H9 (cell line): ENCODE measurements at regions not wholly inside any gene's neighbourhood (a gene's known extent, or its start where the extent isn't known, plus 50 kb on each side); places are given as distances from the start of the nearest gene placed in this dataset.

Experiments
- DNase-seq: peaks from one replicate; pipeline ENCODE4 v3.0.0-alpha.2; 2017
- H2AFZ ChIP-seq: one replicate; pipeline ENCODE4 v1.6.1; 2013; ENCODE audit warnings: mild to moderate bottlenecking, low read length, control low read depth, moderate library complexity
- H2AK5ac ChIP-seq: 2 replicates; pipeline ENCODE4 v1.6.1; 2013; ENCODE audit warnings: low read length, control low read depth, mixed read lengths; ENCODE audit not compliant: insufficient read length
- H2BK120ac ChIP-seq: one replicate; pipeline ENCODE4 v1.6.1; 2013; ENCODE audit warnings: low read depth, mild to moderate bottlenecking, low read length, control low read depth, inconsistent platforms; ENCODE audit not compliant: poor library complexity, severe bottlenecking
- H2BK12ac ChIP-seq: 2 replicates; pipeline ENCODE4 v1.6.1; 2013; ENCODE audit warnings: low read length, control low read depth, mixed read lengths, low read depth; ENCODE audit not compliant: insufficient read length
- H2BK15ac ChIP-seq: 2 replicates; pipeline ENCODE4 v1.6.1; 2013; ENCODE audit warnings: low read depth, low read length, control low read depth
- H2BK20ac ChIP-seq: one replicate; pipeline ENCODE4 v1.6.1; 2013; ENCODE audit warnings: low read depth, mild to moderate bottlenecking, low read length, control low read depth, inconsistent platforms; ENCODE audit not compliant: poor library complexity, severe bottlenecking
- H2BK5ac ChIP-seq: 2 replicates; pipeline ENCODE4 v1.6.1; 2013; ENCODE audit warnings: low read length, control low read depth, mixed read lengths; ENCODE audit not compliant: insufficient read length
- H3K14ac ChIP-seq: 2 replicates; pipeline ENCODE4 v1.6.1; 2013; ENCODE audit warnings: low read length, control low read depth; ENCODE audit not compliant: insufficient read depth
- H3K18ac ChIP-seq: 2 replicates; pipeline ENCODE4 v1.6.1; 2013; ENCODE audit warnings: low read depth, mild to moderate bottlenecking, mixed read lengths, low read length, control low read depth; ENCODE audit not compliant: insufficient read length
- H3K23ac ChIP-seq: 2 replicates; pipeline ENCODE4 v1.6.1; 2013; ENCODE audit warnings: low read length, control low read depth, mixed read lengths, low read depth; ENCODE audit not compliant: insufficient read length
- H3K23me2 ChIP-seq: 2 replicates; pipeline ENCODE4 v1.6.1; 2013; ENCODE audit warnings: low read depth, mild to moderate bottlenecking, mixed read lengths, low read length, control low read depth; ENCODE audit not compliant: insufficient read length, poor library complexity, severe bottlenecking
- H3K27ac ChIP-seq: 2 replicates; pipeline ENCODE4 v1.5.1; 2013; ENCODE audit warnings: low read length, control low read depth, mixed read lengths, low read depth; ENCODE audit not compliant: insufficient read length
- H3K27me3 ChIP-seq: 2 replicates; pipeline ENCODE4 v1.6.1; 2013; ENCODE audit warnings: low read length, control low read depth, inconsistent platforms; ENCODE audit not compliant: insufficient read depth
- H3K4ac ChIP-seq: 2 replicates; pipeline ENCODE4 v1.6.1; 2013; ENCODE audit warnings: low read depth, mild to moderate bottlenecking, control low read depth, inconsistent platforms, low read length, moderate library complexity
- H3K4me1 ChIP-seq: 2 replicates; pipeline ENCODE4 v1.6.1; 2013; ENCODE audit warnings: low read length, control low read depth, inconsistent platforms; ENCODE audit not compliant: insufficient read depth
- H3K4me2 ChIP-seq: 2 replicates; pipeline ENCODE4 v1.6.1; 2013; ENCODE audit warnings: low read length, control low read depth, mixed read lengths; ENCODE audit not compliant: insufficient read length, insufficient read depth
- H3K56ac ChIP-seq: 2 replicates; pipeline ENCODE4 v1.6.1; 2013; ENCODE audit warnings: low read depth, mild to moderate bottlenecking, mixed read lengths, low read length, control low read depth; ENCODE audit not compliant: insufficient read length
- H3K79me1 ChIP-seq: 2 replicates; pipeline ENCODE4 v1.6.1; 2013; ENCODE audit warnings: low read depth, mild to moderate bottlenecking, moderate library complexity, low read length, control low read depth, inconsistent platforms; ENCODE audit not compliant: insufficient read depth, poor library complexity, severe bottlenecking
- H3K79me2 ChIP-seq: 2 replicates; pipeline ENCODE4 v1.6.1; 2013; ENCODE audit warnings: low read length, control low read depth, inconsistent platforms; ENCODE audit not compliant: insufficient read depth
- H3K9ac ChIP-seq: 2 replicates; pipeline ENCODE4 v1.6.1; 2013; ENCODE audit warnings: low read length, control low read depth, mixed read lengths; ENCODE audit not compliant: insufficient read length; ENCODE audit errors: extremely low read depth
- H3K9me3 ChIP-seq: one replicate; pipeline ENCODE4 v1.6.1; 2013; ENCODE audit warnings: low read depth, low read length, inconsistent platforms; ENCODE audit not compliant: control insufficient read depth
- H3T11ph ChIP-seq: one replicate; pipeline ENCODE4 v1.6.1; 2013; ENCODE audit warnings: mild to moderate bottlenecking, low read length, control low read depth, inconsistent platforms
- H4K20me1 ChIP-seq: one replicate; pipeline ENCODE4 v1.6.1; 2013; ENCODE audit not compliant: control insufficient read depth, insufficient read length, insufficient read depth
- H4K5ac ChIP-seq: 2 replicates; pipeline ENCODE4 v1.6.1; 2013; ENCODE audit warnings: low read depth, mild to moderate bottlenecking, mixed read lengths, low read length, control low read depth; ENCODE audit not compliant: insufficient read length
- H4K8ac ChIP-seq: replicated peaks from 2 replicates; pipeline ENCODE4 v1.6.1; 2013; ENCODE audit warnings: low read length, control low read depth, mixed read lengths, low read depth; ENCODE audit not compliant: insufficient read length
- H4K91ac ChIP-seq: 2 replicates; pipeline ENCODE4 v1.6.1; 2013; ENCODE audit warnings: low read depth, mild to moderate bottlenecking, moderate library complexity, mixed read lengths, low read length, control low read depth; ENCODE audit not compliant: insufficient read length
- H3K27ac Mint-ChIP-seq, 3 experiments: 2 replicates in 2 of 3; 3 replicates in 1 of 3; pipeline ENCODE4 v1.8.0; 2020 to 2021; ENCODE audit warnings: mixed read lengths in 3 of 3, mild to moderate bottlenecking in 1 of 3, moderate library complexity in 1 of 3
- H3K27me3 Mint-ChIP-seq: 2 replicates; pipeline ENCODE4 v1.8.0; 2021; ENCODE audit warnings: low read depth, mild to moderate bottlenecking, moderate library complexity, mixed read lengths
- H3K36me3 Mint-ChIP-seq, 3 experiments: 2 replicates in 2 of 3; 3 replicates in 1 of 3; pipeline ENCODE4 v1.8.0; 2020 to 2021; ENCODE audit warnings: low read depth in 3 of 3, mixed read lengths in 3 of 3; ENCODE audit not compliant: insufficient read depth in 1 of 3
- H3K4me1 Mint-ChIP-seq, 2 experiments: 2 replicates each; pipeline ENCODE4 v1.8.0; 2020; ENCODE audit warnings: mixed read lengths in 2 of 2
- H3K4me3 Mint-ChIP-seq, 2 experiments: 2 replicates in 1 of 2; 3 replicates in 1 of 2; pipeline ENCODE4 v1.8.0; 2020 to 2021; ENCODE audit warnings: mild to moderate bottlenecking in 2 of 2, mixed read lengths in 2 of 2, moderate library complexity in 1 of 2
- H3K9me3 Mint-ChIP-seq, 2 experiments: 2 replicates in 1 of 2; 3 replicates in 1 of 2; pipeline ENCODE4 v1.8.0; 2020; ENCODE audit warnings: mild to moderate bottlenecking in 2 of 2, mixed read lengths in 2 of 2, moderate library complexity in 1 of 2
- CTCF ChIP-seq: fragments of 200-600 bp; sonication (generic); conservative IDR thresholded peaks from 3 replicates; pipeline ENCODE4 v1.8.0; 2021; ENCODE audit warnings: antibody characterized with exemption, mild to moderate bottlenecking
- WGBS: extraction: QIAGEN DNeasy Blood & Tissue Kit; methylation state at CpG from one replicate; pipeline ENCODE4 v1.1.7; 2013; ENCODE audit warnings: missing lambda C conversion rate, low lambda C conversion rate, mixed read lengths; ENCODE audit not compliant: insufficient read length; ENCODE audit errors: extremely low coverage; 5-methylcytosine and 5-hydroxymethylcytosine counted together

DNA sequence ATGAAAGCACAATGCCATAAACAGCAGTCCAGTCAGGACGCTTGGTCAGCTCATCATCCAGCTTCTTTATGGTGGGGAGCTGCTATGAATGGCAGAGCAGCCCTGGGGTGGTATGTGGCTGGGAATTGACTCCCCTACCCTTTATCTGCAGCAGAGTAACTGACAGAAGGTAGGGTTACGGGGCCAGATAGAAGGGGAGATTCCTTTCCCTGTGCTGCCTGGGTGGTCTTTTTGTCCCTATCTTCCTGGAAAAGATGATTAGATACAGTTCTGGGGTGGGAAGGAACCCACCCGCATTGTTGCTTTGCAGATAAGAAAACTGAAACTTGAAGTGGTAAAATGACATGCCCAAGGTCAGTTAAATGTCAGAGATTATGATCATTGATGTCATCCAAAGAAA is 405.5 kb downstream of the ARHGEF28 start:
- H3K9ac ChIP-seq = no peak overlapping the region
- no peak overlapping the region for H3K18ac ChIP-seq
- no peaks in the 10 kb centered on the region for H4K20me1 ChIP-seq
- H3K79me2 ChIP-seq = no peaks in the 10 kb centered on the region
- H3K27me3 ChIP-seq = no peaks in the 10 kb centered on the region
- peaks cover 2 to 7% of the 10 kb centered on the region in 2 experiments for H3K4me1 Mint-ChIP-seq
- H2BK15ac ChIP-seq = no peak overlapping the region
- no peak overlapping the region for H4K5ac ChIP-seq
- H3K4me2 ChIP-seq = no peak overlapping the region
- no peaks in the 10 kb centered on the region for H3K23me2 ChIP-seq
- no peaks in the 10 kb centered on the region for H3K36me3 Mint-ChIP-seq
- no CpG with 5 or more reads among the region's 3 CpGs for WGBS
- TF ChIP-seq CTCF = no peak
- no peak overlapping the region for H3K27ac Mint-ChIP-seq
- no peak overlapping the region for H4K91ac ChIP-seq
- no peak overlapping the region for H3K56ac ChIP-seq
- H3K27me3 Mint-ChIP-seq = no peaks in the 10 kb centered on the region
- no peak overlapping the region for H2AK5ac ChIP-seq
- no peak for DNase-seq
- no peaks in the 10 kb centered on the region for H3K4me1 ChIP-seq
- no peak overlapping the region for H2BK5ac ChIP-seq
- no peak overlapping the region for H3K4me3 Mint-ChIP-seq
- H3K79me1 ChIP-seq = no peaks in the 10 kb centered on the region
- H2BK20ac ChIP-seq = no peak overlapping the region
- H3K4ac ChIP-seq = no peak overlapping the region
- H3K14ac ChIP-seq = no peak overlapping the region
- no peak overlapping the region for H3T11ph ChIP-seq
- H3K9me3 ChIP-seq = no peaks in the 10 kb centered on the region
- H3K23ac ChIP-seq = no peak overlapping the region
- H2BK120ac ChIP-seq = no peak overlapping the region
- H2AFZ ChIP-seq = no peak overlapping the region
- no peak overlapping the region for H4K8ac ChIP-seq
- H2BK12ac ChIP-seq = no peak overlapping the region
- H3K27ac ChIP-seq = no peak overlapping the region
- no peaks in the 10 kb centered on the region for H3K9me3 Mint-ChIP-seq
